OCI-LY3 (cell line): ENCODE measurements at regions not wholly inside any gene's neighbourhood (a gene's known extent, or its start where the extent isn't known, plus 50 kb on each side); places are given as distances from the start of the nearest gene placed in this dataset.

Experiments used
- CTCF ChIP-seq: fragments of 200-600, 300-600 bp; sonication (generic); IDR thresholded peaks from 2 replicates; pipeline ENCODE4 v1.5.1; 2014; ENCODE audit warnings: antibody characterized with exemption, low read length, low read depth
- EZH2phosphoT487 ChIP-seq: fragments of 200-600 bp; shearing (Covaris generic); IDR thresholded peaks from 2 replicates; pipeline ENCODE4 v1.6.1; 2018; ENCODE audit warnings: antibody characterized with exemption, mixed run types, low read depth

- no peak for TF ChIP-seq CTCF
- TF ChIP-seq EZH2phosphoT487 = no peak
Measured at GRCh38 chr7:46385662-46386309, 464.7 kb upstream of the IGFBP3 start.
